Chondrocyte (in vitro differentiated cells): ENCODE measurements at regions not wholly inside any gene's neighbourhood (a gene's known extent, or its start where the extent isn't known, plus 50 kb on each side); places are given as distances from the start of the nearest gene placed in this dataset.

ENCODE experiments used
- DNase-seq: peaks from one replicate; pipeline ENCODE4 v3.0.0; 2021; ENCODE audit warnings: mixed read lengths, low spot score
- H3K27ac Mint-ChIP-seq: one replicate; pipeline ENCODE4 v1.8.0; 2021; ENCODE audit warnings: mild to moderate bottlenecking, moderate library complexity, mixed read lengths; ENCODE audit not compliant: unreplicated experiment
- H3K27me3 Mint-ChIP-seq: 2 replicates; pipeline ENCODE4 v1.8.0; 2021; ENCODE audit warnings: low read depth, mixed read lengths
- H3K36me3 Mint-ChIP-seq: 2 replicates; pipeline ENCODE4 v1.8.0; 2021; ENCODE audit warnings: low read depth, mixed read lengths
- H3K4me1 Mint-ChIP-seq: 2 replicates; pipeline ENCODE4 v1.8.0; 2021; ENCODE audit warnings: low read depth, mild to moderate bottlenecking, mixed read lengths
- H3K4me3 Mint-ChIP-seq: one replicate; pipeline ENCODE4 v1.8.0; 2021; ENCODE audit warnings: mild to moderate bottlenecking, moderate library complexity, mixed read lengths; ENCODE audit not compliant: unreplicated experiment
- H3K9me3 Mint-ChIP-seq: 2 replicates; pipeline ENCODE4 v1.8.0; 2021; ENCODE audit warnings: low read depth, mixed read lengths
- CTCF ChIP-seq: fragments of 200-600 bp; sonication (generic); IDR thresholded peaks from 2 replicates; pipeline ENCODE4 v1.5.0; 2021; ENCODE audit warnings: antibody characterized with exemption, mild to moderate bottlenecking, moderate library complexity

GRCh38 chr3:194982472-194982871, 288.5 kb downstream of the XXYLT1 start:
- no peak overlapping the region for H3K27ac Mint-ChIP-seq
- no peak for TF ChIP-seq CTCF
- H3K9me3 Mint-ChIP-seq: peaks cover 7% of the 10 kb centered on the region
- no peak overlapping the region for H3K4me3 Mint-ChIP-seq
- no peaks in the 10 kb centered on the region for H3K4me1 Mint-ChIP-seq
- no peaks in the 10 kb centered on the region for H3K27me3 Mint-ChIP-seq
- DNase-seq: no peak
- H3K36me3 Mint-ChIP-seq: no peaks in the 10 kb centered on the region

DNA sequence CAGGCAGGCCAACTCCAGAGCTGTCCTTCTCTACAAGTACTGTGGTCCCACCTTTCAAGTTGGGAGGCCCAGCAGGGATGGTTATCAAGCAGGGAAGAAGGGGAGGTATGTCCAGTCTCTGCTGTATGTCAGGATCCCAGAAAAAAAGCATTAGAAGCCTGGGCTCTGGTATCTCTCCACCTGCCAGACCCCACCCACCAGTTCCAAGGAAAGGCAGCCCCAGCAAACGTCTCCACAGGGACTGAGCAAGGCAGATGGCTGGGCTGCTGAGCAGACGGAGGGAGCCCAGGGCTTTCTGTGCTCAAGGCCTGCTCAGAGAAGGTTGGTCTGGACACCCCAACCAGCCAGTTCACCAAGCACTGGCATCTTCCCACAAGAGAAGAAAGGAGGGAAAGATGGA, 287.8 kb downstream of the XXYLT1 start:
- no peak for TF ChIP-seq CTCF
- no peaks in the 10 kb centered on the region for H3K27me3 Mint-ChIP-seq
- no peak overlapping the region for H3K27ac Mint-ChIP-seq
- no peaks in the 10 kb centered on the region for H3K4me1 Mint-ChIP-seq
- peaks cover 7% of the 10 kb centered on the region for H3K9me3 Mint-ChIP-seq
- H3K36me3 Mint-ChIP-seq: no peaks in the 10 kb centered on the region
- no peak overlapping the region for H3K4me3 Mint-ChIP-seq
- no peak for DNase-seq

DNA sequence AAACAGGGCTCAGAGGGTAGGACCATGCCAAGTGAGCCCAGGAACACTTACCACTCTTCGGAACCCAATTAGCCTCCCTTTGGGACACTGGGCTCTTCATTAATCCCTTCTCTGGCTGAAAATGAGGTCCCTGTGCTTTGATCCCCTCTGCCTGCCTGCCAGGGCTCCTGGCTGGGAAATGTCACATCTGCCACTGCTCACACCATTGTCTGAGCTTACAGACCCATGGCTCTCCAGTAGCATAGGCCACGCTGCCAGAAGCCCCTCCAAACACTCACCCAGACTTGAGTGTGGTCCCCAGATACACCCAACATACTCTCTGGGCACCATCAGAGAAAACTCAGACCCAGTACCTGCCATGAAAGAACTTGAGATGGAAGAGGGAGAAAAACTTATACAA, 287.3 kb downstream of the XXYLT1 start:
- Mint-ChIP-seq H3K27ac (no peak overlapping the region), H3K36me3 (no peaks in the 10 kb centered on the region), H3K4me1 (no peaks in the 10 kb centered on the region), H3K9me3 (peaks cover 7% of the 10 kb centered on the region), H3K4me3 (no peak overlapping the region), H3K27me3 (no peaks in the 10 kb centered on the region)
- no peak for DNase-seq
- no peak for TF ChIP-seq CTCF

- H3K4me1 Mint-ChIP-seq: no peaks in the 10 kb centered on the region
- no peak overlapping the region for H3K27ac Mint-ChIP-seq
- H3K36me3 Mint-ChIP-seq: no peaks in the 10 kb centered on the region
- no peak overlapping the region for H3K4me3 Mint-ChIP-seq
- H3K9me3 Mint-ChIP-seq: peaks cover 7% of the 10 kb centered on the region
- DNase-seq: no peak
- TF ChIP-seq CTCF: no peak
- no peaks in the 10 kb centered on the region for H3K27me3 Mint-ChIP-seq
Observed at GRCh38 chr3:194984066-194984465, 286.9 kb downstream of the XXYLT1 start.

- no peak for DNase-seq
- Mint-ChIP-seq H3K27me3 (no peaks in the 10 kb centered on the region), H3K36me3 (no peaks in the 10 kb centered on the region), H3K27ac (no peak overlapping the region), H3K4me1 (no peaks in the 10 kb centered on the region), H3K4me3 (no peak overlapping the region), H3K9me3 (peaks cover 7% of the 10 kb centered on the region)
- TF ChIP-seq CTCF: no peak
Observed at GRCh38 chr3:194984622-194985021, 286.3 kb downstream of the XXYLT1 start.
